SK-N-SH (cell line): ENCODE measurements at regions not wholly inside any gene's neighbourhood (a gene's known extent, or its start where the extent isn't known, plus 50 kb on each side); places are given as distances from the start of the nearest gene placed in this dataset.

ENCODE experiments used
- CTCF ChIP-seq: fragments of 200-600 bp; sonication (generic); IDR thresholded peaks from 2 replicates; pipeline ENCODE4 v1.6.1; 2017; ENCODE audit warnings: antibody characterized with exemption, mild to moderate bottlenecking, moderate library complexity
- MXI1 ChIP-seq: IDR thresholded peaks from 2 replicates; pipeline ENCODE4 v1.6.1; 2012; ENCODE audit warnings: mild to moderate bottlenecking, low read depth, low read length, improper control_type of control experiment
- TAF1 ChIP-seq: IDR thresholded peaks from 2 replicates; pipeline ENCODE4 v1.6.1; 2012; ENCODE audit warnings: low read depth, mild to moderate bottlenecking, low read length, moderate library complexity, borderline replicate concordance
- YY1 ChIP-seq: IDR thresholded peaks from 2 replicates; pipeline ENCODE4 v1.4.0; 2012; ENCODE audit warnings: low read depth, mild to moderate bottlenecking

- TF ChIP-seq MXI1 (no peak), YY1 (no peak), TAF1 (no peak), CTCF (no peak)
Measured at GRCh38 chr10:28906415-28906814, 229.1 kb downstream of the BAMBI start.
